OCI-LY3 (cell line): ENCODE measurements at regions not wholly inside any gene's neighbourhood (a gene's known extent, or its start where the extent isn't known, plus 50 kb on each side); places are given as distances from the start of the nearest gene placed in this dataset.

Source experiments
- H2AFZ ChIP-seq: fragments of 200-600, 300-600 bp; shearing (Covaris generic); 2 replicates; pipeline ENCODE4 v1.6.0; 2014; ENCODE audit warnings: antibody characterized with exemption, low read depth, low read length
- H3K27ac ChIP-seq: fragments of 200-600, 300-600 bp; sonication (generic); 2 replicates; pipeline ENCODE4 v1.5.1; 2014; ENCODE audit warnings: mild to moderate bottlenecking, low read length, moderate library complexity, mixed read lengths
- H3K27me3 ChIP-seq: fragments of 200-600, 300-600 bp; sonication (generic); 2 replicates; pipeline ENCODE4 v1.6.1; 2014; ENCODE audit warnings: low read depth, low read length, mixed read lengths
- H3K36me3 ChIP-seq: fragments of 200-600, 300-600 bp; sonication (generic); replicated peaks from 2 replicates; pipeline ENCODE3; 2014; ENCODE audit warnings: low read depth, low read length, mixed read lengths
- H3K4me1 ChIP-seq: fragments of 300-600, 200-600 bp; sonication (generic); 2 replicates; pipeline ENCODE4 v1.6.1; 2014; ENCODE audit warnings: low read length, mixed read lengths
- H3K4me2 ChIP-seq: fragments of 200-600, 300-600 bp; sonication (generic); 2 replicates; pipeline ENCODE4 v1.6.1; 2014; ENCODE audit warnings: low read length, mixed read lengths
- H3K4me3 ChIP-seq: fragments of 300-600, 200-600 bp; sonication (generic); 2 replicates; pipeline ENCODE4 v1.5.1; 2014; ENCODE audit warnings: antibody characterized with exemption, mild to moderate bottlenecking, low read length, moderate library complexity
- H3K79me2 ChIP-seq: fragments of 300-600, 200-600 bp; shearing (Covaris generic); 2 replicates; pipeline ENCODE4 v1.6.1; 2014; ENCODE audit warnings: mild to moderate bottlenecking, low read length, mixed read lengths
- H3K9ac ChIP-seq: fragments of 300-600, 200-600 bp; shearing (Covaris generic); 2 replicates; pipeline ENCODE4 v1.6.0; 2014; ENCODE audit warnings: mild to moderate bottlenecking, low read length, moderate library complexity
- H3K9me3 ChIP-seq: fragments of 200-600, 300-600 bp; shearing (Covaris generic); 2 replicates; pipeline ENCODE4 v1.6.1; 2014; ENCODE audit warnings: low read length, mixed read lengths; ENCODE audit not compliant: insufficient read depth
- H4K20me1 ChIP-seq: fragments of 200-600, 300-600 bp; sonication (generic); 2 replicates; pipeline ENCODE4 v1.6.1; 2016; ENCODE audit warnings: low read length, mixed read lengths; ENCODE audit not compliant: insufficient read depth
- EZH2phosphoT487 ChIP-seq: fragments of 200-600 bp; shearing (Covaris generic); IDR thresholded peaks from 2 replicates; pipeline ENCODE4 v1.6.1; 2018; ENCODE audit warnings: antibody characterized with exemption, mixed run types, low read depth
- TF ChIP-seq, protein P1 (sequence below): fragments of 200-600, 300-600 bp; sonication (generic); IDR thresholded peaks from 2 replicates; pipeline ENCODE4 v1.5.1; 2014; ENCODE audit warnings: antibody characterized with exemption, low read length, low read depth

DNA sequence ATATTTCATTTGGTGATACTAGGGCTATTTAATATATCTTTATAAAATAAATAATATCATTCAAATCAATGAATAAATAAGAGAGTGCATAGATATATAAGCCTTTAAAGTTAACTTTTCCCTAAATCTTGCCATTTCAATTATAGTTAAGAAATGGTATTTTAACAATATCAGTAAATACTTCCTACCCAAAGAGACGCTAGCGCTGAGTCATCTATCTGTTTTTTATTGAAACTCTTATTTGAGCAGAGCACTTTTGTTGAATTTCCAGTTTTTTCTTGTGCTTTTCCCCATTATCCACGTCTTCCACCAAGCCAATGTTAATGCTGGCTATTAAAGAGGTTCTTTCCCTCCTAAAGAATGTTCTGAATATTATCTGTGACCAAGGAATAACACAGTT lies 639.3 kb downstream of the DSC3 start:
- Histone ChIP-seq H3K9me3 (no peaks in the 10 kb centered on the region), H3K27me3 (no peaks in the 10 kb centered on the region), H3K4me3 (no peak overlapping the region), H3K79me2 (no peaks in the 10 kb centered on the region), H3K4me1 (no peaks in the 10 kb centered on the region), H2AFZ (no peak overlapping the region), H3K4me2 (no peak overlapping the region), H4K20me1 (no peaks in the 10 kb centered on the region), H3K36me3 (no peaks in the 10 kb centered on the region), H3K9ac (no peak overlapping the region), H3K27ac (no peak overlapping the region)
- TF ChIP-seq, protein P1, sequence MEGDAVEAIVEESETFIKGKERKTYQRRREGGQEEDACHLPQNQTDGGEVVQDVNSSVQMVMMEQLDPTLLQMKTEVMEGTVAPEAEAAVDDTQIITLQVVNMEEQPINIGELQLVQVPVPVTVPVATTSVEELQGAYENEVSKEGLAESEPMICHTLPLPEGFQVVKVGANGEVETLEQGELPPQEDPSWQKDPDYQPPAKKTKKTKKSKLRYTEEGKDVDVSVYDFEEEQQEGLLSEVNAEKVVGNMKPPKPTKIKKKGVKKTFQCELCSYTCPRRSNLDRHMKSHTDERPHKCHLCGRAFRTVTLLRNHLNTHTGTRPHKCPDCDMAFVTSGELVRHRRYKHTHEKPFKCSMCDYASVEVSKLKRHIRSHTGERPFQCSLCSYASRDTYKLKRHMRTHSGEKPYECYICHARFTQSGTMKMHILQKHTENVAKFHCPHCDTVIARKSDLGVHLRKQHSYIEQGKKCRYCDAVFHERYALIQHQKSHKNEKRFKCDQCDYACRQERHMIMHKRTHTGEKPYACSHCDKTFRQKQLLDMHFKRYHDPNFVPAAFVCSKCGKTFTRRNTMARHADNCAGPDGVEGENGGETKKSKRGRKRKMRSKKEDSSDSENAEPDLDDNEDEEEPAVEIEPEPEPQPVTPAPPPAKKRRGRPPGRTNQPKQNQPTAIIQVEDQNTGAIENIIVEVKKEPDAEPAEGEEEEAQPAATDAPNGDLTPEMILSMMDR = no peak
- no peak for TF ChIP-seq EZH2phosphoT487

DNA sequence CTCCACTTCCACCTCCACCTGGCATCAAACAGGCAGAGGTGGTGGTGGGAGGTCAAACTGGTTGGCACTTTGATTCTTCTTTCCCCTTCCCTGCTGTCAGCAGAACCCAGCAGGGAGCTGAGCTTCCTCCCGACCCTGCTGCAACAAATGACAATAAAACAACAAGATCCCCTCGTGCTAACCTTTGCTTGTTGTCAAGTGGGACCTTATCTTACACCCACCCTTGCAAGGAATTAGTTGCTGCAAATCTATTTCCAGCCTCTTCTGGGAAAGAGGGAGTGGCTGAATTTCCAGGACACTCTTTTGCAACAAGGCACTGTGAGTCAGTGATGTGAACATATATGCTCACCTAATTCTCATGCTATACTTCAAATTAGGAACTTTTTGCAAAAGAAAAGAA lies 655.1 kb downstream of the DSC3 start:
- Histone ChIP-seq H3K4me1 (no peaks in the 10 kb centered on the region), H3K36me3 (no peaks in the 10 kb centered on the region), H3K27ac (no peak overlapping the region), H3K9ac (no peak overlapping the region), H3K79me2 (no peaks in the 10 kb centered on the region), H4K20me1 (no peaks in the 10 kb centered on the region), H3K4me3 (no peak overlapping the region), H3K9me3 (no peaks in the 10 kb centered on the region), H2AFZ (no peak overlapping the region), H3K27me3 (no peaks in the 10 kb centered on the region), H3K4me2 (no peak overlapping the region)
- no peak for TF ChIP-seq EZH2phosphoT487
- TF ChIP-seq, protein P1 = no peak

DNA sequence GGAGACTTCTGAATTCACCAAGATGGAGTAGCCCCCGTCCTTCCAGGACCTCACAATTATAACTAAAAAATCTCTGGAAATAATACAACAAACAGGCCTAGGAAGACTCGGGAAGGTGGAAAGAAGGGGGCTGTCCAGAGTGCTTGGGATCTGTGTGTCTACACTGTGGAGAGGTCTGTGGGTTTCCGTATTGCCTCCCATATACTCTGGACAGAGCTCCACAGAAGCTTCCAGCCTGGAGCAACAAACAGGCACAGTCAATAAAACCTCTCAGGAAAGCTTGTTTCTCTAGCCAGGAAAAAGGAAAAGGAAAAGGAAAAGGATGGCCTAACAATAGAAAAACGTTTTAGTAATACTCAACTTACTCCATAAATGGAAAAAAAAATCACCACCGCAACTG lies 655.9 kb downstream of the DSC3 start:
- TF ChIP-seq, protein P1 = no peak
- no peak for TF ChIP-seq EZH2phosphoT487
- no peak overlapping the region for H3K9ac ChIP-seq

DNA sequence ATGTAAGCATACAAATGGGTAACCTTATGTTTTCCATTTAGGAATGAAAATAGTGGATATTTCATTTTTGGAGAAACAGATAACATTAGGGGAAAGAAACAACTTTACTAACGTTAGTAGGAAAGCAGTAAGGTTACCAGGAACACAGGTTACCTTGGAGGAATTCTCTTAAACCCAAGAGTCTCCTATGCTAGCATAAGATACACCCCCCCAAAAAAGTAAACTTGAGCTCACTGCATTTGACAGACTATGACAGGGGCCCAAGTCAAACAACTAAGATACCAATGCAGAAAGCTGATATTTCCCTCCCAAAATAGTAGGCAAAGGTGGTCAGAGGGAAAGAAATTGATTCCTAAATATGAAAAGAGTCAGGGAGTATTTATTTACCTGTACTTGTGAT lies 656.9 kb downstream of the DSC3 start:
- no peaks in the 10 kb centered on the region for H3K27me3 ChIP-seq
- no peaks in the 10 kb centered on the region for H3K79me2 ChIP-seq
- no peak overlapping the region for H2AFZ ChIP-seq
- H3K36me3 ChIP-seq = no peaks in the 10 kb centered on the region
- no peak overlapping the region for H3K4me2 ChIP-seq
- TF ChIP-seq, protein P1 = no peak
- no peak for TF ChIP-seq EZH2phosphoT487
- H3K27ac ChIP-seq = no peak overlapping the region
- no peaks in the 10 kb centered on the region for H3K9me3 ChIP-seq
- H3K4me1 ChIP-seq = no peaks in the 10 kb centered on the region
- H4K20me1 ChIP-seq = no peaks in the 10 kb centered on the region
- H3K9ac ChIP-seq = no peak overlapping the region
- H3K4me3 ChIP-seq = no peak overlapping the region

More for the DNA sequence above, 655.9 kb downstream of the DSC3 start:
- Histone ChIP-seq H3K79me2 (no peaks in the 10 kb centered on the region), H3K27ac (no peak overlapping the region), H3K4me2 (no peak overlapping the region), H3K36me3 (no peaks in the 10 kb centered on the region), H3K4me1 (no peaks in the 10 kb centered on the region), H3K9me3 (no peaks in the 10 kb centered on the region), H3K27me3 (no peaks in the 10 kb centered on the region), H2AFZ (no peak overlapping the region), H4K20me1 (no peaks in the 10 kb centered on the region), H3K4me3 (no peak overlapping the region)
